ENCODE measurements at regions not wholly inside any gene's neighbourhood (a gene's known extent, or its start where the extent isn't known, plus 50 kb on each side); places are given as distances from the start of the nearest gene placed in this dataset.

DNA sequence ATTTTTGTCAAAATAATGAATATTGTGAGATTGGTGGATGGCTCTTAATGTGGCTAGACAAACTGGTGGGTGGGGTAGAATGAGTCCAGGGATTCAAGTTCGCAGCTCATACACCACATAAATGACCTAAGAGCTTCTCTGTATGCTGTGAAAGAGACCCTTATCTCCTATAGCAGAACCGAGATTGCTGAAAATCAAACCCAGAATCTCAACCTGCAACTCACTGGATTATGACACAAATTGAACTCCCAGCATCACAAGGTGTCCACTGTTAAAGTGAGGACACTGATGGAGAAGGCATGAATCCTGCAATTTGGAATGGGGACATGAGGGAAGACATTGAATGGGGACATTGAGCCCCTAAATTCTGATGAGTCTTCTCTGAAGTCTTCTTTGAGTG, 51.3 kb upstream of the CNKSR3 start:
- DNase-seq, result no peak

DNA sequence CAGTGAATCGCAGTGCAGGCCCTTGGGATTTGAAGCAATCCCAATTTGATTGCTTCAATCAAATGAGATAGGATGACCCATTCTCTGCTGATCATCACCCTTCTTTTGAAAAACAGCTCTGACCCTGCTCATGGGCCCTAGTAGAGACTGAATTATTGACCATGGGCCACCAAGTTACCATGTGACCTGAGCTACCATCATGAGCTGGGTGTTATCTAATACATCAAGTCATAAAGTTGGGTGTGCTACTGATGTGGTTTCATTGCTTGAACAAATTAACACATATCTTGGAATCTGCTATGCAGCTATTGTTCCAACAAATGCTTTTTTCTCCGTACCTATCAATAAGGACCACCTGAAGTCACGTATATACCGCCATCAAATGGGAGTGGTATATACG, 54.8 kb upstream of the CNKSR3 start:
- DNase-seq, result no peak

DNA sequence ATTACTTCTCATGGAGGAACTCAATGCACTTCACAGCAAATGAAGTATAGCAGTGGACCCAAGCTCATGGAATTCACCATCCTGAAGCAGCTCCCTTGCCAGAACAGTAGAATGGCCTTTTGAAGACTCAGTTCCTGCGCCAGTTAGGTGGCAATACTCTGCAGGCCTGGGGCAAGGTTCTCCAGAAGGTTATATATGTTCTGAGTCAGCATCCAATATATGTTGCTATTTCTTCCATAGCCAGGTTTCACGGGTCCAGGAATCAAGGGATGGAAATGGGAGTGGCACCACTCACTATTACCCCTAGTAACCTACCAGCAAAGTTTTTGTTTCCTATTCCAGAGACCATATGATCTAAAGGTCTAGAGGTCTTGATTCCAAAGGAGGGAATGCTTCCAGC, 56.4 kb upstream of the CNKSR3 start:
- DNase-seq, result no peak

DNA sequence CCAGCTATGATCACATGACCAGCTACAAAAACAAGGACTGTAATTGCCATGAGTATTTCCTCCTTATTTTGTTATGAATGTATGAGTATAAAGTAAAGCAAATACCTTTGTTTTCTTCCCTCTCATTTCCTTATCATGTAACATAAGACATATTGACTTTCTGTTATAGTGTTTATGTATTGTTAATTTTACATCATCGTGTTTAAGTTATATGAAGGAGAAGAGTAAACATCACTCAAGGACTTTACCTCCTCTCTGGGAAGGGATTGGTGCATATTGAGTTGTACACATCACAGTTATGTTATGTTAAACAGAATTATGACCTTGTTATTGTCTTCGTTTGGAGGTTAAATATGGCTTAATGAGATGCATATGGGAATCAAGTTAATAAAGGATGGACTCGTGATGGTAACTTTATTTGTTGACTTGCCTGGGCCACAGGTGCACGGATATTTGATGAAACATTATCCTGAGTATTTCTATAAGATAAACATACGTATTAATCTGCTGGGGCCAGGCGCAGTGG, 57.3 kb upstream of the CNKSR3 start:
- no peak for DNase-seq

DNA sequence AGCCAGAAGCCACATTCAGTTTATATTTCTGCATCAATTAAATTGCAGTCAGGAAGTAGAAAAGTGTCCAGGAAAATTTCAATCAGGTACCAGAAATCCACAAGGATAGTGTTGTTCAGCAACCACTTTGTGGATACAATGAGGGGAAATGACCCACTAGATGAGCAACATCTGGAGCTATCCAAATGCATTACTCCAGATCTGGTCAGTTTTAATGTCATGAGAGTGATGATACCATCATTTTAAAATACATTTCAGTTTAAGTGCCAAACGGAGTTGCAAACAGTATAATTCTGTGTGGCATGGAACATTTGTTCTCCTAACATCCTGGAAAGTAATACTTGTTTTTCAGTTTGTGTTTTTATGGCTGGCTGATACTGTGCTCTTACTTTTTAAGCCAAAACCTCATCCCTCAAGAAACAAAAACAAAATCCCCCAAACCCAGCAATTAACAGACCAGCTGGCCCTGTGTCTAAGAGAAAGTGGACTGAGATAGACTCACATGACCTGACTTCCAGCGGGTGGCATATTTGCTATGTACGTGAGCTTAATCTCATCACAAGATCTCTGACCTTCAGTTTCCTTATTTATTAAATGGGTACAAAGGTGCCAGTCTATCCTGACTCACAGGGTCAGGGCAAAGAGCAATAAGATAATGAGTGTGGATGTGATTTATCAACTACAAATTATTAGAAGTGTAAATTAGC, 58.8 kb upstream of the CNKSR3 start:
- DNase-seq, result no peak

DNA sequence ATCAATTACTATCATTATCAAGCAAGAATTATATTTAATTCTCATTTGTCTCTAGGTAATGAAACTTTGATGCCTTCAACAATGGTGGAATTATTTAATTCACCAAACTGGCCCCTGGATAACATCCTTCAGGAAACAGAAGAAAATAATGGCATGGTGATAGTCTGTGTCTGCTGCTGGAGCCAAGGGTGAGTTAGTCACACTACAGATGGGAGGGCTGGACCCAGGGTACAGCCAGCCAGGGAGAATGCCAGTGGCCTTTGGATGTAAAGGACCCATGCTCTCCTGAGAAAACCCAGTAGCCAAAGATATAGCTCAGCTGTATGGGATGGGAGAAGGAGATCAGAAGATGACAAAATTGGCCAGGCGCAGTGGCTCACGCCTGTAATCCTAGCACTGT, 60.0 kb upstream of the CNKSR3 start:
- no peak for DNase-seq

DNA sequence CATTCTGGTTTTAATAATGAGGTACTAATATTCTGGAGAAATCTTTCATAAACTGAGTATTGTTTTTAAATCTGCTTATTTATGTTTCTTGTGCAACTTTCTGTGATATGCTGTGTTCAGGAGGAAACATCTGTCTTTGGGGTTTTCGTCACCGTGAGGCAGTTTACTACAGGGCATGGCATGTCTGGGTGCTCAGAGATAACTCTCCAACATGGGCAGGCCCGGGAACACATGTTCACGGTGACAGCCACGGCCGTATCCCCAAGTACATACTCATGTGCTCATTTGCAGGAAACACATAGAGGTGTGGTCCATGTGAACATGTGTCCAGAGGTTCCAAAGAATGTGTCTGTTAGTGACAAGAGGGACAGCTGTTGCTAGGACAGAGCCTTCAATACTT, 62.1 kb upstream of the CNKSR3 start:
- DNase-seq, result no peak

DNA sequence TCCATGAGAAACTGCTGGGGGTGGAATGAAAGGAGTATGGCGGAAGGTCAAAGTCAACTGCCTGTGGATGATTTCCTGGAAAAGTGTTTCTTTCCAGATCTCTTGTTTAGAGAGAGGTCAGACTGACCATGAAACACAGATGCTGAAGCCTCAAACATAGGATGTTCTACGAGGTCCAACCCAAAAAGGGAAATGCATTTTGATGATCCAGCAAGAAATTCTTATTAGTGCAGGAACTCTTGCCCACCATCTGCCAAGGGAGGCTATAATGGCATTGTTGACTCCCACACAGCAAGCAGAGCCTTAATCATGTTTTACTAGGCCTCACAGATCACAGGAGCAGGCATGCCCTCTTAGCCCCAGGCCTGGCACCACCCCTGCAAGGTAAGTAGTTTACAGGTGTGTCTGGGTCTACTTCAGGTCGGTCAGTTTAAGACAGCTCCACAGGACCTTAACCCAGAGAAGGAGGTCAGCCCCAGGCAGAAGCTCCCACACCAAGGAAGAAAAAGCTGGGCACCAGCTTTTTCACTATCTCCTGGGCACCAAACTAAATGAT, 67.6 kb upstream of the CNKSR3 start:
- DNase-seq, result no peak

DNA sequence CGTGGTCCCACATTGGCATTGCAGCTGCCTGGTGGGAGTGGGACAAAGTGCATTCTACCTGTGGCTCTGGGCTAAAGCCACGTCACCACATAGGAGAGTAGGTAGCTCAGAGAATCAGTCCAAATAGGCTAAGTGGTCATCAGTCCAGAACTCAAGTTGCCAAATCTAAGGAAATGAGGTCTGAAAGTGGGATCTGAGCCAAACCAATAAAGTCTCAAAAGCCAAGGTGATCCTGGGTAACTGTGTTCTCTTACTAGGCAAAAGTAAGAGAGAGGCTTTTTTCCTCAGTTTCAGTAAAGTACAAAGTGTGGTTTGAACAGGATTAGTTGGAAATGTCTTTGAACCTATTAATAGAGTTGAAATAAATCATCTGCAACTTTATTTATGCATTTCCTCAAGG, 68.6 kb upstream of the CNKSR3 start:
- no peak for DNase-seq

DNA sequence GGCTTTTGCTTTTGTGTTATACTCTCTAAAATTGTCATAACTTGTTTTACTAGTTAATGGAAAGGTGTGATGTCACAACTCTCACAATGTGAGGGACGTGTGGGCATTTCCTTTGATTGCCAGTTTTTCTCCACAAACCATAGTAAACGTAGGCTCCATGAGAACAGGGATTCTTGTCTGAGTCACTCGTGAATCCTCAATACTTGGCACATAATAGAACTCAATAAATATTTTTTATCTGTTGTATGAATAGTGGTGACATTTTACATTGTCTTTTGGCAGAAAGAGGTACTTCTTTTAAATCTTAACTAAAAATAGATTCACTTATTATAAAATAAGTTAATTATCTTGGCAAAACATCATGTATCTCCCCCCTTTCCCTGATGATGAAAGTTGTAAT, 69.0 kb upstream of the CNKSR3 start:
- DNase-seq, result no peak

DNA sequence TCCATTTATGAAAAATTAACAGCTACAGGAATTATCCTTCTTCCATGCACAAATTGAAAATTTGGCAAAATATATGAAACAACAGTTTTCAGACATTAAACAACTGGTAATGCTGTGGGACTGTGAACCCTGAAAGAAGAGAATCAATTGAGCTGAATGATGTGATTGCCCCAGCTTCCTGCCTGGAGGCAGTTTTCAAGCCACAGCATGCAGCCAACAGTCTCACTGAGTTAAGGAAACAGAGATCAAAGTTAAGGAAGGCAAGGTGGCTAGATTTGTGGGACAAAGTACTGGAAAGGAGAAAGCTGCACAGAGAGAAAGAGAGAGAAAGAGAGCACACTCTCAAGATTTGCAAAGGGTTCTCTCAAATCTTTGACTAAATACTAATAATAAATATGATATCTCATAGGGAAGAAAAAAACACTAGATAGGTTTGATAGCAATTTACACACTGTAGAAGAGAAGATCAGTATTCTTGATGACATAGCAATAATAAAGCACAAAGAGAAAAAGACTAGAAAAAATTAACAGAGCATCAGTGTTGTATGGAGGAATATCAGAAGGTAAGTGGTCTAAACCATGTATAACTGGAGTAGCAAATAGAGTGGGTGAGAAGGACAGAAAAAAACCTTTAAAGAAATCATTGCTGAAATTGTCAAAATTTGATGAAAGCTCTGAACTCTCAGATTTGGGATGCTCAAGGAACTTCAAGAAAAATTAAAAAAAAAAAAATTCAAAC, 70.1 kb upstream of the CNKSR3 start:
- no peak for DNase-seq

DNA sequence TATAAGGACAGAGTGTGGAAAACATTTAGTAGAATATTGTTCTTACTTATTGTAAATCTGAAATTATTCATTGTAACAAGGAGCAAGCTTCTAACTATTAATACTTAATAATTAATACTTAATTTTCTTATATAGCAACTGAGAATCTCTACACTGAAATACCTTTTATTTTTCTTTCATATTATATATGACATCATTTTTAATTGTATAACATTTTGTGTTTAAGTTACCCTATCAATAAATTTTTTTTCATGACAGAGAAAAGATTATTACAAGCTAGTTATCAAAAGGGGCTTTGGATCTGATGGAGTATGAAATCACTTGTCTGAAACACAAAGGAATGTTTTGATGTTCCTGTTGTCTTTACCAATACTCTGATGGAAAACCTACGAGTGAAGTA, 72.2 kb upstream of the CNKSR3 start:
- DNase-seq, result no peak

DNA sequence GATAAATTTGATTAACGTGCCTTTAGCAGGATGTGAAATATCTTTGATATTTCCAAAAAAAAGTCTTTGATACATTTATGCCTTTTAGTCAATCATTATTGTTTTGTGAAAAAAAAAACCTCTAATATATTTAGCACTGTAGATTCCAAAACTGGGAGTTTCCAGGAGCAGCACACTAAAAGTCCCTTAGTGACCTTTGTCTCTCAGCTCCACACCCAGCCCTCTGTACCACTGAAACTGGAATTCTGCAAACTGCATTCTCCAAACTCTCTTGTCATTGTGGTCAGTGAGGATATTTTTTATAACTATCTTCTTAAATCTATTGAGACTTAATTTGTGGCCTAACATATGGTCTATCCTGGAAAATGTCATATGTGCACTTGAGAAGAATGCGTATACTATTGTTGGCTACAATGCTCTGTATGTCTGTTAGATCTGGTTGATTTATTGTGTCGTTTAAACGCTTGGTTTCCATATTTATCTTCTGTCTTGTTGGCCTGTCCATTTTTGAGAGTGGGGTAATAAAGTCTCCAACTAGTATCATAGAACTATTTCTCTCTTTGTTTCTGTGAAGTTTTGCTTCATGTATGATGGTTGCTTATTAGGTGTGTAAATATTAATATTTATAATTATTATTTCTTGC, 73.2 kb upstream of the CNKSR3 start:
- DNase-seq, result no peak

DNA sequence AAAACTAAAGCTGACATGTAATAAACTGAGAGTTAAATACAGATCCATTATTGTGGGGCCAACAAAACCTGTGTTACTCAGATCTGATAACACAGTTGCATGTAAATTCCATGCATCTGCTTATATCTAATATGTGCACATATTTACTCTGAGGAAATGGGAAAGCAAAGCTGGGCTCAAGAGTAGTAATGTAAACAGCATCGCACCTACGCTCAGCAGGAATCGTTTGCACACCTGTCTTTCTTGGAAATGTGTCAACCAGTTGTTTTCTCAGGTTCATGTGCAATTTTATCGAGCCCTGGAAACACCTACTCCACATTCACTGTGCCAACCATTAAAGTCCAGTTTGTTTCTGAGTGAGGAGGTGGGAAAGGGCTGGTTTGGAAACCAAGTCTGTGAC, 80.3 kb upstream of the CNKSR3 start:
- no peak for DNase-seq

DNA sequence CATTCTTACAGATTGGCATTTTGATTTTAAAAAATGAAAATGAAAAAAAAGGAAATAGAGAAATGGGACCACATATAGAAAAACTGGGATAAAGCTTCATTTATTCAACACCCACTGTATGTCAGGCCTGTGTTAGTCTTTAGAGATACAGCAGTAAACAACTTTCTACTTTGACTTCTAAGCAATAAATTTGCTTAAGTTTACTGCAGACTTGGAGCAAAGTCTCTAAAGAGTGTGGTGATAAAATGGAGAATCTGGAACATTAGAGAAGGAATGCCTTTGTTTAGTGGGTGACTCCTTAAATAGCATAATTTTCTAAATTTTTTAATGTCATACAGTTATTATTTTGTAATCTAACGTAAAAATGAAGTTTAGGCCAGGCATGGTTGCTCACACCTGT, 80.7 kb upstream of the CNKSR3 start:
- DNase-seq, result no peak

DNA sequence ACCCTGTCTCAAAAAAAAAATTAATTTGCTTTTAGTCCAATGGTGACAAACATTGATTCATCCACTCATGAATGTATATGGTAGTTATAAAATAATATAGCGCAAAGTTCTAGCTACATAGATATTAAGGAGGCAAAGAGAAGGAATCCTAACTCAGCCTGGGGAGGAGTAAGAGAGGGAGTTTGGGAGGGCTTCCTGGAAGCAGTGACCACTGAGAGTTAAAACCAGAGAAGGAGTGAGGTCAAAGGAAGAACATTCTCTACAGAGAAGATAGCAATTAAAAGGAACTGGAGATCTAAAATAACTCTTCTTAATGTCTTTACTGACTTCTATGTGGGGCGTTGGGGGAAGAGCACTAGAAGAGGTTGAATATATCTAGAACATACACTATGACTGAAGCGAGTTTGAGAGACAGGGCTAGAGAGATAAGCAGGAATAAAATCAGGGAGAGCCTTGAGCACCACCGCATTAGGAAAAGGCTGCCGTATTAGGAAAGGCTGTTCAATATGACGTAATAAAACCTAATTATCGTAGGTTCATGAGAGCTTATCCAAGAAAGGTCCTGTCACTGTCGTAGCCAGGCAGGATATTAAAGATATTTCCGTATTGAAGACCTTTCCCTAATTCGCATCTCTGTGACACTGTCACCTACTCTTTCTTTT, 81.8 kb upstream of the CNKSR3 start:
- no peak for DNase-seq

DNA sequence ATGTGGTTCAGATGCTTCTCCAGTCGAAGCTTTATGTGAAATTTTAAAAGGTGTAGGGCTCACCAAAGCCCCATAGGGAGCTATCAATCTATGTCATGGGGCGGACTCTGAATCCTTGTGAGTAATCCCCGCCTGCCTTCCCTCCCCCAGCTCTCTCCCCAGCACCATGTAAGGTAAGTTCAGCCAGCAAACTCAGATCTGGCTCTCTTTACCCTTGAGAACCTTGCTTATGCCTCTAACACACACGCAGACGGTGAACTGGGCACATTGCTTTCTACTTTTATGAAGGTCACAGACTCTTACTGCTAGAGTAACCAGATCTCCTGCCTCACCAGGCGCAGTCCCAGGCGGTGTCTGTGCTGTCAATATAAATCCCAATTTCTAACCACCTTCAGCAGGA, 82.6 kb upstream of the CNKSR3 start:
- DNase-seq, result no peak

DNA sequence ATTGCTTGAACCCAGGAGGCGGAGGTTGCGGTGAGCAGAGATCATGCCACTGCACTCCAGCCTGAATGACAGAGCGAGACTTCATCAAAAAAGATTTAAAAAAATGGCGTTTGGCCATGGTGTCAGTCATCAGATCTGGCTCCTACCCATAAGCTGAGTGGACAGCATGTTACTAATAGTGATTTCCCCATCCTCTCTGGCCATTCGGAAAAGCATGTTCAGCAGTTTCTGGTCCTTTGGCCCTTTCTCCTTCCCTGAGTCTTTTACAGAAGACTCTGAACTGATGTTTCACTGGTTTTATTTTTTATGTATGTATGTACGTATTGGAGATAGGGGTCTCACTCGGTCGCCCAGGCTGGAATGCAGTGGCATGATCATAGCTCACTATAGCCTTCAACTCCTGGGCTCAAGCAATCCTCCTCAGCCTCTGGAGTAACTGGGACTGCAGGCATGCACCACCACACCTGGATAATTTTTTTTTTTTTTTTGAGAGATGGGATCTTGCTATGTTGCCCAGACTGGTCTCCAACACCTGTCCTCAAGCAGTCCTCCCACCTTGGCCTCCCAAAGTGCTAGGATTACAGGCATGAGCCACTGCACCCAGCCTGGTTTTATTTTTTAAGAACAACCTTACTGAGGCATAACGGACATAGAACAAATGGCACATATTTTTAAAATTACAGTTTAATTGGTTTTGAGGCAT, 84.2 kb upstream of the CNKSR3 start:
- no peak for DNase-seq

DNA sequence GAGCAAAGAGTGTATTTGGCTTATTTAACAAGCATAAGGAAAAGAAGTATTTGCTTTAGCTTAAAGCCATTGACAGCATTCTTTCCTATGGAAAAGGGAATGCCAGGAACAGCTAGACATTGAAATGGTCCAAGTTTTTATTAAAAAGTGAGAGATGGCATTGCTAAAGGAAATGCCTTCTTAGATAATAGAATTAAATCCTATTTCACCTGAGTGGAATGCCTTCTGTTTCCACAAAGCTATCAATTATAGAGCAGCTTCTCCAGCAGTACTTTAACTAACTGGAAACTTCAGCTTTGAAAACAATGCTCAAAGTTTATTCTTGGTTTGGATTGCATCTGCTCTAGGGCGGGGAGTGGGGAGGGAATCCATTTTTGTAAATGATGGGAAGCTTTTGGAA, 85.1 kb upstream of the CNKSR3 start:
- no peak for DNase-seq

DNA sequence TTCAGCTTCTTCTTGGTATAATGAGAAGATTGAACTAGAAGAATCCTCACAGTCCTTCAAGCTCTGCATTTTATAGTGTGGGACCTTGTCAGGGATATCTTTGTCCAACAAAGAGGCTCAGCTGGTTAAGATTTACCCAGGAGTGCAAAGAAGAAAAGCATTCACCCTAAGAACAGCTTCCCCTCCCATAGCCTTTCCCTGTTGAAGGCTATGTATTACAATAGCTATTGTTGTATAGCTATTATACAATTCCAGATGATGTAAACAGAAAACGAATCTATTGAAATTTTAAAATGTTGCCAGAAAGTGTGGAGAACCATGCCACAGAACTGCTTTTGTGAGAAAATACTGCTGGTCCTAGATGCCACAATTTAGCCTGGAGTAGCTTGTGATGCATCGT, 85.5 kb upstream of the CNKSR3 start:
- no peak for DNase-seq

DNA sequence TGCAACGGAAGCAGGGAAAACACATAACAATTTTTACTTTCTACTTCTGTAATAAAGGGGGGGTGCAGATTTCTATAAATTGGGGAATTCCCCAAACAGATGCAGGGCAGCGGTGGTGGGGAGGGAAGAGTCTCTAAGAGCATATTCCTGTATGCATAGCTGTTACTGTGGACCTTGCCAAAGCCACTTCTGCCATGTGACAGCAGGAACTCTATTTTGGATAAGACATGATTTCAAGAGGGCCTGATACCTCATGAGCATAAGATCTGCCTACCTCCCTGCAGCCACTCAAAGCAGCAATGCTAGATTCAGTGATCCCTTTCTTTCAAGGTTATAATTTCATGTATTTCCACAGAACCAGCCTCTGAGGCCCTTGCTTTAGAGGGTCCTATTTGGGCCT, 86.2 kb upstream of the CNKSR3 start:
- no peak for DNase-seq

DNA sequence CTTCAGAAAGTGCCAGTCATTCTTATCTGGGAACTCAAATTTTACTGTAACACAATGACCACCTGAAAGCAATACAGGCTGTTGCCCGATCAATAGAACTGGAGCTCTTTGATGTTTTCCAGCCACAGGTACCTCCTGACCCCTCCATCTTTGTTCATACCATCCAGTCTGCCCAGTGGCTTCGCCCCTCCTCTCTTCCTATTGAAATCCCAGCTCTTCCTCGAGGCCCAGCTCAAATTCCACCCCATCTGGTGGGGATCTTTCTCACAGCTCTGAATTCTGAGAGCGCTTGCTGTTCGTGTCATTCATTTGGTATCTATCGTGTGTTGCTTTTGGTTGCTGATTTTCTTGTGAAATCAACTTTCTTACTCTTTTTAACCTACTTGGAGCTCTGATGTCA, 87.9 kb upstream of the CNKSR3 start:
- DNase-seq, result no peak

DNA sequence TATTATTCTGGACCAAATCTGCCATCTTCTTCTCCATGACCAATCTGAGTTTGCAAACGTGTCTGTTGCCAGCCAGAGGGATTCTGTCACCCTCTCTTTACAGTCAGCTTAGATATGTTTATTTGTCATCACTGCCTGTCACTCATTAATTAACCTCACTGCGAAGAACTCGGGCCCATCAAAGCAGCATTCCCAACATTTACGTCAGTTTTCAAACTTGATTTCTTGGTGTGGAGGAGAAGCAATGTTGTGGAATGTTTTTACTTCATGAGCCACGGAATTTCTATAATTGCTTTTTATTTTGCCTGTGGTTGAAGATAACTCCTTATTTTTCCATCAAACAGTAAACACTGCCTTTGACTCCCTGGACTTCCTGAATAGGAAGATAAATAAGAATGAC, 91.8 kb upstream of the CNKSR3 start:
- DNase-seq, result no peak

All from CD4-positive, alpha-beta T cell treated with Interferon alpha-2 for 1 hour (primary cell).